ENCODE measurements at regions not wholly inside any gene's neighbourhood (a gene's known extent, or its start where the extent isn't known, plus 50 kb on each side); places are given as distances from the start of the nearest gene placed in this dataset.

GRCh38 chr5:92629574-92629973 is 951.4 kb downstream of the NR2F1-AS1 start:
- no peak for TF ChIP-seq CTCF (IDR thresholded peaks at IDR 0.05; ENCODE audit: low read length)
- TF ChIP-seq EZH2 (IDR thresholded peaks at IDR 0.05; ENCODE audit: borderline replicate concordance, low read length): no peak

Data from OCI-LY1 (cell line).